Upper lobe of left lung (tissue), 4 donors: ENCODE measurements at regions not wholly inside any gene's neighbourhood (a gene's known extent, or its start where the extent isn't known, plus 50 kb on each side); places are given as distances from the start of the nearest gene placed in this dataset.

Source experiments
- CTCF ChIP-seq, 6 experiments: fragments of 450-650 bp in 4 of 6; fragments of 200-600 bp in 2 of 6; sonication (generic) in 2 of 6; IDR thresholded peaks; one replicate each; pipeline ENCODE4 v1.5.1; 2016 to 2019; ENCODE audit warnings: antibody characterized with exemption in 6 of 6
- POLR2A ChIP-seq, 4 donors: fragments of 450-650 bp; IDR thresholded peaks; one replicate each; pipeline ENCODE4 v1.5.1; 2016 to 2017; ENCODE audit warnings: antibody characterized with exemption in 4 of 4, mild to moderate bottlenecking in 2 of 4

GRCh38 chr10:30169342-30169741, 110.0 kb upstream of the JCAD start:
- TF ChIP-seq POLR2A (IDR thresholded peaks at IDR 0.05) (no peak), CTCF (IDR thresholded peaks at IDR 0.05) (no peak)
